Gastrocnemius medialis (tissue), 4 donors: ENCODE measurements at regions not wholly inside any gene's neighbourhood (a gene's known extent, or its start where the extent isn't known, plus 50 kb on each side); places are given as distances from the start of the nearest gene placed in this dataset.

Source experiments
- CTCF ChIP-seq, 5 experiments: fragments of 450-650 bp in 3 of 5; fragments of 200-600 bp in 2 of 5; sonication (generic) in 2 of 5; IDR thresholded peaks in 4 of 5; conservative IDR thresholded peaks in 1 of 5; 1 replicate in 4 of 5; 2 replicates in 1 of 5; pipeline ENCODE4 v1.5.1; 2016 to 2019; ENCODE audit warnings: antibody characterized with exemption in 5 of 5, mild to moderate bottlenecking in 3 of 5, moderate library complexity in 3 of 5
- POLR2A ChIP-seq, 2 donors: fragments of 450-650 bp; IDR thresholded peaks; one replicate each; pipeline ENCODE4 v1.6.1; 2017; ENCODE audit warnings: antibody characterized with exemption in 2 of 2, mild to moderate bottlenecking in 2 of 2, moderate library complexity in 2 of 2

GRCh38 chr16:73756289-73757178 is 540.1 kb upstream of the PSMD7 start:
- TF ChIP-seq CTCF (IDR thresholded peaks at IDR 0.05 in 4 of 5, conservative IDR thresholded peaks at IDR 0.05 in 1 of 5) = no peak
- no peak for TF ChIP-seq POLR2A (IDR thresholded peaks at IDR 0.05)
